ENCODE measurements at regions not wholly inside any gene's neighbourhood (a gene's known extent, or its start where the extent isn't known, plus 50 kb on each side); places are given as distances from the start of the nearest gene placed in this dataset.

- Histone ChIP-seq H3K27me3 (ENCODE audit: control insufficient read depth, insufficient read depth, low read length) (no peaks in the 10 kb centered on the region), H3K4me1 (ENCODE audit: control insufficient read depth, extremely low read depth, insufficient read depth, low read length) (no peaks in the 10 kb centered on the region), H3K4me2 (ENCODE audit: extremely low read depth, insufficient read depth, low read length) (no peak overlapping the region), H3K9me3 (ENCODE audit: control insufficient read depth, insufficient read depth, low read depth, low read length) (no peaks in the 10 kb centered on the region), H3K36me3 (ENCODE audit: control insufficient read depth, insufficient read depth, low read length) (no peaks in the 10 kb centered on the region), H3K4me3 (replicated peaks in 1 of 4; ENCODE audit: control extremely low read depth in 1 of 4, insufficient read depth in 1 of 4, low read depth in 3 of 4, low read length in 4 of 4) (no peak overlapping the region), H4K20me1 (ENCODE audit: control insufficient read depth, extremely low read depth, insufficient read depth, low read length) (no peaks in the 10 kb centered on the region), H3K9ac (ENCODE audit: insufficient read depth, low read length) (no peak overlapping the region), H3K79me2 (ENCODE audit: control insufficient read depth, insufficient read depth, low read length) (no peaks in the 10 kb centered on the region), H3K27ac (ENCODE audit: insufficient read depth, low read length) (no peak overlapping the region), H2AFZ (ENCODE audit: low read length) (no peak overlapping the region)
- DNase-seq (ENCODE audit: low read depth in 2 of 2): no peak
- TF ChIP-seq CTCF (conservative IDR thresholded peaks at IDR 0.05 in 1 of 2, IDR thresholded peaks at IDR 0.05 in 1 of 2; ENCODE audit: low read depth in 1 of 2, low read length in 2 of 2): no peak
Observed at GRCh38 chr14:44300916-44301315, 206.2 kb downstream of the FSCB start.

- no peaks in the 10 kb centered on the region for H3K27me3 ChIP-seq (ENCODE audit: control insufficient read depth, insufficient read depth, low read length)
- no peaks in the 10 kb centered on the region for H3K36me3 ChIP-seq (ENCODE audit: control insufficient read depth, insufficient read depth, low read length)
- DNase-seq (ENCODE audit: low read depth in 2 of 2): no peak
- no peaks in the 10 kb centered on the region for H3K9me3 ChIP-seq (ENCODE audit: control insufficient read depth, insufficient read depth, low read depth, low read length)
- H4K20me1 ChIP-seq (ENCODE audit: control insufficient read depth, extremely low read depth, insufficient read depth, low read length): no peaks in the 10 kb centered on the region
- no peak overlapping the region for H3K4me3 ChIP-seq (replicated peaks in 1 of 4; ENCODE audit: control extremely low read depth in 1 of 4, insufficient read depth in 1 of 4, low read depth in 3 of 4, low read length in 4 of 4)
- no peak overlapping the region for H3K9ac ChIP-seq (ENCODE audit: insufficient read depth, low read length)
- no peak overlapping the region for H3K27ac ChIP-seq (ENCODE audit: insufficient read depth, low read length)
- no peak overlapping the region for H3K4me2 ChIP-seq (ENCODE audit: extremely low read depth, insufficient read depth, low read length)
- no peaks in the 10 kb centered on the region for H3K4me1 ChIP-seq (ENCODE audit: control insufficient read depth, extremely low read depth, insufficient read depth, low read length)
- H2AFZ ChIP-seq (ENCODE audit: low read length): no peak overlapping the region
- H3K79me2 ChIP-seq (ENCODE audit: control insufficient read depth, insufficient read depth, low read length): no peaks in the 10 kb centered on the region
- no peak for TF ChIP-seq EZH2 (IDR thresholded peaks at IDR 0.05; ENCODE audit: low read length, missing control alignments)
- TF ChIP-seq CTCF (conservative IDR thresholded peaks at IDR 0.05 in 1 of 2, IDR thresholded peaks at IDR 0.05 in 1 of 2; ENCODE audit: low read depth in 1 of 2, low read length in 2 of 2): no peak
Observed at GRCh38 chr14:44297437-44297836, 209.6 kb downstream of the FSCB start.

GRCh38 chr14:44291366-44291915 is 215.6 kb downstream of the FSCB start:
- Histone ChIP-seq H3K27ac (ENCODE audit: insufficient read depth, low read length) (no peak overlapping the region), H2AFZ (ENCODE audit: low read length) (no peak overlapping the region), H3K9ac (ENCODE audit: insufficient read depth, low read length) (no peak overlapping the region), H3K4me1 (ENCODE audit: control insufficient read depth, extremely low read depth, insufficient read depth, low read length) (no peaks in the 10 kb centered on the region), H4K20me1 (ENCODE audit: control insufficient read depth, extremely low read depth, insufficient read depth, low read length) (no peaks in the 10 kb centered on the region), H3K9me3 (ENCODE audit: control insufficient read depth, insufficient read depth, low read depth, low read length) (no peaks in the 10 kb centered on the region), H3K4me2 (ENCODE audit: extremely low read depth, insufficient read depth, low read length) (no peak overlapping the region), H3K79me2 (ENCODE audit: control insufficient read depth, insufficient read depth, low read length) (no peaks in the 10 kb centered on the region), H3K27me3 (ENCODE audit: control insufficient read depth, insufficient read depth, low read length) (no peaks in the 10 kb centered on the region), H3K36me3 (ENCODE audit: control insufficient read depth, insufficient read depth, low read length) (no peaks in the 10 kb centered on the region), H3K4me3 (replicated peaks in 1 of 4; ENCODE audit: control extremely low read depth in 1 of 4, insufficient read depth in 1 of 4, low read depth in 3 of 4, low read length in 4 of 4) (no peak overlapping the region)
- DNase-seq (ENCODE audit: low read depth in 2 of 2): no peak
- TF ChIP-seq CTCF (conservative IDR thresholded peaks at IDR 0.05 in 1 of 2, IDR thresholded peaks at IDR 0.05 in 1 of 2; ENCODE audit: low read depth in 1 of 2, low read length in 2 of 2) (no peak), EZH2 (IDR thresholded peaks at IDR 0.05; ENCODE audit: low read length, missing control alignments) (no peak)
